ENCODE measurements at regions not wholly inside any gene's neighbourhood (a gene's known extent, or its start where the extent isn't known, plus 50 kb on each side); places are given as distances from the start of the nearest gene placed in this dataset.
"Not testable (repeated sequence)": the region's sequence is repeated elsewhere in the genome, so short reads cannot be mapped to it uniquely, and the experiment has no call there.

- H3K9me3 ChIP-seq (ENCODE audit: control insufficient read depth, insufficient read depth, low read length) = no peaks in the 10 kb centered on the region
- no peaks in the 10 kb centered on the region for H3K27me3 ChIP-seq (ENCODE audit: control insufficient read depth, insufficient read depth, low read length)
- H3K4me1 ChIP-seq (ENCODE audit: control insufficient read depth, insufficient read depth, low read length) = no peaks in the 10 kb centered on the region
- no peak overlapping the region for H3K9ac ChIP-seq (ENCODE audit: low read depth, low read length)
- H3K36me3 ChIP-seq (ENCODE audit: control insufficient read depth, insufficient read depth, low read length) = no peaks in the 10 kb centered on the region
- no peak overlapping the region for H3K4me3 ChIP-seq (ENCODE audit: low read depth, low read length)
Observed at GRCh38 chr3:4077950-4078349, 225.2 kb upstream of the SETMAR start.

DNA sequence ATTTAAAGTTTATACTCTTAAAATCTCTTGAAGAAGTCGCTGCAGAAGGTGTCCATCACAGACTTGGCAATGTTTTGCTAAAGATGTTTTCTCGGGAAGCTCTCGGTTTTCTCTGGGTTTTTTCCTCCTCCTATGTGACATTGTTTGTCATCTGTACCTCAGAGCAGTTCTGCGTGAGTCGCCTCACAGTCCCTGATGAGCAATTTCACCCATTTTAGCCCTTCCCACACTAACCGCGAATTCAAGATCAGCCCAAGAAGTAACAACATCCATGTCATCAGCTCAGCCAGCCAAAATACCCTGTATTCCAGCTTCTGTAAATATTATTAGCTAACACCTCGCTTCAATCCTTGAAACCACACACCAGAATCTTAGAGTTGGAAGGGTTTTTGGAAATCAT, 224.3 kb upstream of the SETMAR start:
- H3K9ac ChIP-seq (ENCODE audit: low read depth, low read length) = no peak overlapping the region
- no peaks in the 10 kb centered on the region for H3K36me3 ChIP-seq (ENCODE audit: control insufficient read depth, insufficient read depth, low read length)
- peaks cover 2% of the 10 kb centered on the region for H3K4me1 ChIP-seq (ENCODE audit: control insufficient read depth, insufficient read depth, low read length)
- no peaks in the 10 kb centered on the region for H3K27me3 ChIP-seq (ENCODE audit: control insufficient read depth, insufficient read depth, low read length)
- H3K9me3 ChIP-seq (ENCODE audit: control insufficient read depth, insufficient read depth, low read length) = no peaks in the 10 kb centered on the region
- no peak overlapping the region for H3K4me3 ChIP-seq (ENCODE audit: low read depth, low read length)

DNA sequence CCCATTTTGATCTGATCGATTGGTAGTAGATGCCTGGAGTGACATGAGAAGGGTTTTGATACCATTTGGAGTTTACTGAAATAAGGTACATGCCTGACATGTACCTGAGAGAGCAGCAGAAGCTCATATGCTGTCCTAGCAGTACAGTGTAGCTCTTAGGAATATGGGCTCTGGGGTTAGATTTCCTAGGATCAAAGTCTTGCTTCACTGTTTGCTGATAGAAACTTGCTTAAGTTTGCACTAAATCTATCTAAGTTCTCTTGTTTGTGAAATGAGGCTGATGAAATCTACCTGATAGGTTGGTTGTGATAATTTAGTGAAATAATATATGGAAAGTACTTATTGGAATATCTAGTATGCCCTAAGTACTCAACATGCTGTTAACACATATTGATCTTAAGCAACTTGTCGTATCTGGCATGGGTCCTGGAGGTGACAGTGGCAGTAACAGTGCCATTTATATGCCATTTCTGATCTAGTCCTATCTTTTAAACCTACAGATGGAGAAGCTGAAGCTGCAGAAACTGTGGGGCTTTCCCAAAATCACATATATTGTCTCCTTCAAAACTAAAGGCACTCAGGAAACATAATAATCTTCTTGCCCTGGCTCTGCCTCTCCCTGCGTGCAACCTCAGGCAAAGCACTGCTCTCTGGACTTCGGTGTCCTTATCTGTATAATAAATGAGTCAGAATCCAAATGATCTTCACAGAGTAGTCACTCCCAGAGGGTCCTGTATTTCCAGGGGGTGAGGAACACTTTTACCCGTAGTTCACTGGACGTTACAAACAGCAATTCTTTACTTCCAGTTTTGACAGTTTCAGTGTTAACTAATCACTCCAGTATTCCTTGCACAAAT, 223.6 kb upstream of the SETMAR start:
- no peaks in the 10 kb centered on the region for H3K9me3 ChIP-seq (ENCODE audit: control insufficient read depth, insufficient read depth, low read length)
- no peak overlapping the region for H3K4me3 ChIP-seq (ENCODE audit: low read depth, low read length)
- H3K27me3 ChIP-seq (ENCODE audit: control insufficient read depth, insufficient read depth, low read length) = no peaks in the 10 kb centered on the region
- H3K36me3 ChIP-seq (ENCODE audit: control insufficient read depth, insufficient read depth, low read length) = no peaks in the 10 kb centered on the region
- peaks cover 2% of the 10 kb centered on the region for H3K4me1 ChIP-seq (ENCODE audit: control insufficient read depth, insufficient read depth, low read length)
- no peak overlapping the region for H3K9ac ChIP-seq (ENCODE audit: low read depth, low read length)

GRCh38 chr3:4083225-4084015, 219.7 kb upstream of the SETMAR start:
- Histone ChIP-seq H3K9ac (ENCODE audit: low read depth, low read length) (no peak overlapping the region), H3K27me3 (ENCODE audit: control insufficient read depth, insufficient read depth, low read length) (no peaks in the 10 kb centered on the region), H3K4me3 (ENCODE audit: low read depth, low read length) (no peak overlapping the region), H3K9me3 (ENCODE audit: control insufficient read depth, insufficient read depth, low read length) (no peaks in the 10 kb centered on the region), H3K36me3 (ENCODE audit: control insufficient read depth, insufficient read depth, low read length) (no peaks in the 10 kb centered on the region), H3K4me1 (ENCODE audit: control insufficient read depth, insufficient read depth, low read length) (peaks cover 2% of the 10 kb centered on the region)

DNA sequence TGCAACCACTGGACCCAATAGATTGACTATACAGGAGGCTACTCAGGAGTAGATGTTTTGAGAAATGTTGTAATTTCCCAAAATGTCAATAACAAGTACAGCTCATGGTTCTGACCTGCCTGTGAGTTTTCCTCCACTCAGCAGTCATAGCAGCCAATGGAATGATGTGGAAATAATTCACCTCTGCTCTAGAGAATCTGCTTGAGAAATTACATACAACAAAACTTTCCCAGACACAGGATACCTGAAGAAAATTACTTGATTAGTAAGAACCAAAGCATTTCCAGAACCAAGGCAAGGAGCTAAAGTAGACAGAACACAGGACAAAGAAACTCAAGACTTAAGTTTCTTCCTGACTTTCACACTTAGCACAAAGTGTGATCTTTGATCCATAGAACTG, 218.9 kb upstream of the SETMAR start:
- H3K36me3 ChIP-seq (ENCODE audit: control insufficient read depth, insufficient read depth, low read length) = no peaks in the 10 kb centered on the region
- H3K27me3 ChIP-seq (ENCODE audit: control insufficient read depth, insufficient read depth, low read length) = no peaks in the 10 kb centered on the region
- no peaks in the 10 kb centered on the region for H3K9me3 ChIP-seq (ENCODE audit: control insufficient read depth, insufficient read depth, low read length)
- H3K4me3 ChIP-seq (ENCODE audit: low read depth, low read length) = no peak overlapping the region
- peaks cover 2% of the 10 kb centered on the region for H3K4me1 ChIP-seq (ENCODE audit: control insufficient read depth, insufficient read depth, low read length)
- no peak overlapping the region for H3K9ac ChIP-seq (ENCODE audit: low read depth, low read length)

DNA sequence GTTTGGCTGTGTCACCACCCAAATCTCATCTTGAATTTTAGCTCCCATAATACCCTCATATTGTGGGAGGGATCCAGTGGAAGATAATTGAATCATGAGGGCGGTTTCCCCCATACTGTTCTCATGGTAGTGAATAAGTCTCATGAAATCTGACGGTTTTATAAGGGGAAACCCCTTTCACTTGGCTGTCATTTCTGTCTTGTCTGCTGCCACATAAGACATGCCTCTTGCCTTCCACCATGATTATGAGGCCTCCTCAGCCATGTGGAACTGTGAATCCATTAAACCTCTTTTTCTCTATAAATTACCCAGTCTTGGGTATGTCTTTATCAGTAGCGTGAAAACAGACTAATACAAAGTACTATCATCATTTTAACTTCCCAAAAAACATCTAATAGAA, 216.5 kb upstream of the SETMAR start:
- not testable (repeated sequence) for H3K9me3 ChIP-seq (ENCODE audit: control insufficient read depth, insufficient read depth, low read length); H3K9ac ChIP-seq (ENCODE audit: low read depth, low read length); H3K36me3 ChIP-seq (ENCODE audit: control insufficient read depth, insufficient read depth, low read length); H3K4me3 ChIP-seq (ENCODE audit: low read depth, low read length); H3K4me1 ChIP-seq (ENCODE audit: control insufficient read depth, insufficient read depth, low read length); H3K27me3 ChIP-seq (ENCODE audit: control insufficient read depth, insufficient read depth, low read length)

- no peak overlapping the region for H3K9ac ChIP-seq (ENCODE audit: low read depth, low read length)
- no peaks in the 10 kb centered on the region for H3K9me3 ChIP-seq (ENCODE audit: control insufficient read depth, insufficient read depth, low read length)
- no peaks in the 10 kb centered on the region for H3K27me3 ChIP-seq (ENCODE audit: control insufficient read depth, insufficient read depth, low read length)
- H3K36me3 ChIP-seq (ENCODE audit: control insufficient read depth, insufficient read depth, low read length) = no peaks in the 10 kb centered on the region
- H3K4me3 ChIP-seq (ENCODE audit: low read depth, low read length) = no peak overlapping the region
- no peaks in the 10 kb centered on the region for H3K4me1 ChIP-seq (ENCODE audit: control insufficient read depth, insufficient read depth, low read length)
Observed at GRCh38 chr3:4091786-4092185, 211.4 kb upstream of the SETMAR start.

GRCh38 chr3:4097801-4098200, 205.4 kb upstream of the SETMAR start:
- Histone ChIP-seq H3K9me3 (ENCODE audit: control insufficient read depth, insufficient read depth, low read length) (no peaks in the 10 kb centered on the region), H3K4me1 (ENCODE audit: control insufficient read depth, insufficient read depth, low read length) (no peaks in the 10 kb centered on the region), H3K27me3 (ENCODE audit: control insufficient read depth, insufficient read depth, low read length) (no peaks in the 10 kb centered on the region), H3K36me3 (ENCODE audit: control insufficient read depth, insufficient read depth, low read length) (no peaks in the 10 kb centered on the region), H3K4me3 (ENCODE audit: low read depth, low read length) (no peak overlapping the region), H3K9ac (ENCODE audit: low read depth, low read length) (no peak overlapping the region)

- no peaks in the 10 kb centered on the region for H3K4me1 ChIP-seq (ENCODE audit: control insufficient read depth, insufficient read depth, low read length)
- no peaks in the 10 kb centered on the region for H3K27me3 ChIP-seq (ENCODE audit: control insufficient read depth, insufficient read depth, low read length)
- no peak overlapping the region for H3K9ac ChIP-seq (ENCODE audit: low read depth, low read length)
- no peak overlapping the region for H3K4me3 ChIP-seq (ENCODE audit: low read depth, low read length)
- H3K9me3 ChIP-seq (ENCODE audit: control insufficient read depth, insufficient read depth, low read length) = no peaks in the 10 kb centered on the region
- no peaks in the 10 kb centered on the region for H3K36me3 ChIP-seq (ENCODE audit: control insufficient read depth, insufficient read depth, low read length)
Observed at GRCh38 chr3:4099607-4100006, 203.6 kb upstream of the SETMAR start.

DNA sequence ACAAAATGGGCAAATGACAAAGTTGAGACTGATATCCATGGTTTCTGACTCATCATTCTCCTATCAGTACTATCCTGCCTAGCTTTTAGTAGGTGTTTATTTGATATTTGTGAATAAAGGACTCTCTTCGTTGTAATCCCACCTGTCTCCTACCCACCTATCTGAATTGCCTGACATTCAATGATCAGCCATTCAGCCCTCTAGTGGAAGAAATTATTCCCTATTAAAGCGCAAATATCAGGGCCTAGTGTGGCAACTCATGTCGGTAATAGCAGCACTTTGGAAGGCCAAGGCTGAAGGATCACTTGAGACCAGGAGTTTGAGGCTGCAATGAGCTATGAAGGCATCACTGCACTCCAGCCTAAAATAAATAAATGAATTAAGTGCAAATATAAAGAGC, 195.7 kb upstream of the SETMAR start:
- no peak overlapping the region for H3K9ac ChIP-seq (ENCODE audit: low read depth, low read length)
- no peaks in the 10 kb centered on the region for H3K4me1 ChIP-seq (ENCODE audit: control insufficient read depth, insufficient read depth, low read length)
- H3K9me3 ChIP-seq (ENCODE audit: control insufficient read depth, insufficient read depth, low read length) = no peaks in the 10 kb centered on the region
- no peaks in the 10 kb centered on the region for H3K27me3 ChIP-seq (ENCODE audit: control insufficient read depth, insufficient read depth, low read length)
- no peaks in the 10 kb centered on the region for H3K36me3 ChIP-seq (ENCODE audit: control insufficient read depth, insufficient read depth, low read length)
- H3K4me3 ChIP-seq (ENCODE audit: low read depth, low read length) = no peak overlapping the region

- Histone ChIP-seq H3K9ac (ENCODE audit: low read depth, low read length) (no peak overlapping the region), H3K4me3 (ENCODE audit: low read depth, low read length) (no peak overlapping the region), H3K4me1 (ENCODE audit: control insufficient read depth, insufficient read depth, low read length) (no peaks in the 10 kb centered on the region), H3K36me3 (ENCODE audit: control insufficient read depth, insufficient read depth, low read length) (no peaks in the 10 kb centered on the region), H3K27me3 (ENCODE audit: control insufficient read depth, insufficient read depth, low read length) (no peaks in the 10 kb centered on the region), H3K9me3 (ENCODE audit: control insufficient read depth, insufficient read depth, low read length) (no peaks in the 10 kb centered on the region)
Observed at GRCh38 chr3:4113811-4114522, 189.2 kb upstream of the SETMAR start.

Data from iPS-15b (cell line).